DND-41 (cell line): ENCODE measurements at regions not wholly inside any gene's neighbourhood (a gene's known extent, or its start where the extent isn't known, plus 50 kb on each side); places are given as distances from the start of the nearest gene placed in this dataset.

Source experiments
- ATAC-seq: fragments of 200-7000 bp; cut with Tn5 transposase; 3 replicates; pipeline ENCODE4 v1.9.1; 2021; ENCODE audit warnings: low read depth; ENCODE audit not compliant: insufficient read depth
- DNase-seq: peaks from one replicate; pipeline ENCODE4 v3.0.0-alpha.2; 2020
- H2AFZ ChIP-seq: 2 replicates; pipeline ENCODE4 v1.6.0; 2012; ENCODE audit warnings: low read depth, low read length
- H3K27ac ChIP-seq: 2 replicates; pipeline ENCODE4 v1.5.1; 2012; ENCODE audit warnings: low read length, inconsistent platforms
- H3K27me3 ChIP-seq: fragments of 200-600 bp; sonication (generic); 2 replicates; pipeline ENCODE4 v1.6.0; 2012; ENCODE audit warnings: low read length, mild to moderate bottlenecking, inconsistent platforms; ENCODE audit not compliant: insufficient read depth, poor library complexity
- H3K36me3 ChIP-seq: 2 replicates; pipeline ENCODE4 v1.5.1; 2012; ENCODE audit warnings: low read length, inconsistent platforms; ENCODE audit not compliant: insufficient read depth
- H3K4me1 ChIP-seq: 2 replicates; pipeline ENCODE4 v1.5.1; 2012; ENCODE audit warnings: mild to moderate bottlenecking, low read length; ENCODE audit not compliant: insufficient read depth
- H3K4me2 ChIP-seq: 2 replicates; pipeline ENCODE4 v1.6.0; 2012; ENCODE audit warnings: mild to moderate bottlenecking, moderate library complexity, low read length, inconsistent platforms; ENCODE audit not compliant: insufficient read depth
- H3K4me3 ChIP-seq, 2 experiments: fragments of 200-600 bp in 1 of 2; shearing (Covaris generic) in 1 of 2; 2 replicates each; pipeline ENCODE4 v1.5.1; 2012 to 2016; ENCODE audit warnings: inconsistent platforms in 2 of 2, low read length in 2 of 2, mild to moderate bottlenecking in 2 of 2, low read depth in 1 of 2, moderate library complexity in 1 of 2
- H3K79me2 ChIP-seq: 2 replicates; pipeline ENCODE4 v1.6.0; 2012; ENCODE audit warnings: low read length, inconsistent platforms; ENCODE audit not compliant: insufficient read depth
- H3K9ac ChIP-seq: 2 replicates; pipeline ENCODE4 v1.6.0; 2012; ENCODE audit warnings: low read depth, mild to moderate bottlenecking, inconsistent platforms, low read length, moderate library complexity
- H3K9me3 ChIP-seq: 2 replicates; pipeline ENCODE4 v1.5.1; 2012; ENCODE audit warnings: low read length, moderate library complexity, mild to moderate bottlenecking, inconsistent platforms; ENCODE audit not compliant: insufficient read depth, severe bottlenecking
- H4K20me1 ChIP-seq: 2 replicates; pipeline ENCODE4 v1.6.0; 2012; ENCODE audit warnings: low read length; ENCODE audit not compliant: insufficient read depth
- CTCF ChIP-seq: IDR thresholded peaks from 2 replicates; pipeline ENCODE4 v1.5.1; 2012; ENCODE audit warnings: borderline replicate concordance, low read length, moderate library complexity, mild to moderate bottlenecking; ENCODE audit not compliant: poor library complexity, severe bottlenecking; ENCODE audit errors: extremely low read depth
- EZH2 ChIP-seq: IDR thresholded peaks from 3 replicates; pipeline ENCODE4 v1.6.1; 2012; ENCODE audit warnings: borderline replicate concordance, low read depth, mild to moderate bottlenecking, moderate library complexity, low read length, inconsistent platforms; ENCODE audit not compliant: severe bottlenecking

- no peak for ATAC-seq
- TF ChIP-seq EZH2 = no peak
- no peak for TF ChIP-seq CTCF
Observed at GRCh38 chr9:20054734-20055133, 265.9 kb upstream of the SLC24A2 start.

GRCh38 chr9:20048985-20049384 is 260.1 kb upstream of the SLC24A2 start:
- no peak overlapping the region for H3K4me3 ChIP-seq
- no peaks in the 10 kb centered on the region for H3K27me3 ChIP-seq
- DNase-seq (no peak), ATAC-seq (no peak)
- H3K4me1 ChIP-seq = peaks cover 7% of the 10 kb centered on the region
- H3K79me2 ChIP-seq = no peaks in the 10 kb centered on the region
- H3K9ac ChIP-seq = no peak overlapping the region
- H3K27ac ChIP-seq = no peak overlapping the region
- no peak overlapping the region for H3K4me2 ChIP-seq
- H3K36me3 ChIP-seq = no peaks in the 10 kb centered on the region
- TF ChIP-seq EZH2 = no peak
- no peak for TF ChIP-seq CTCF
- no peaks in the 10 kb centered on the region for H3K9me3 ChIP-seq
- H4K20me1 ChIP-seq = no peaks in the 10 kb centered on the region
- no peak overlapping the region for H2AFZ ChIP-seq

More at GRCh38 chr9:20054734-20055133, 265.9 kb upstream of the SLC24A2 start:
- Histone ChIP-seq H4K20me1 (no peaks in the 10 kb centered on the region), H3K4me1 (no peaks in the 10 kb centered on the region), H3K36me3 (no peaks in the 10 kb centered on the region), H3K79me2 (no peaks in the 10 kb centered on the region), H3K27me3 (no peaks in the 10 kb centered on the region), H3K4me2 (no peak overlapping the region), H2AFZ (no peak overlapping the region), H3K9ac (no peak overlapping the region), H3K9me3 (no peaks in the 10 kb centered on the region), H3K27ac (no peak overlapping the region), H3K4me3 (no peak overlapping the region)
- no peak for DNase-seq

GRCh38 chr9:20048437-20048836 is 259.6 kb upstream of the SLC24A2 start:
- DNase-seq (no peak), ATAC-seq (no peak)
- Histone ChIP-seq H3K9me3 (no peaks in the 10 kb centered on the region), H3K27ac (no peak overlapping the region), H3K27me3 (no peaks in the 10 kb centered on the region), H3K4me1 (peaks cover 13% of the 10 kb centered on the region), H4K20me1 (no peaks in the 10 kb centered on the region), H2AFZ (no peak overlapping the region), H3K4me2 (no peak overlapping the region), H3K36me3 (no peaks in the 10 kb centered on the region), H3K9ac (no peak overlapping the region), H3K79me2 (no peaks in the 10 kb centered on the region), H3K4me3 (no peak overlapping the region)
- no peak for TF ChIP-seq CTCF
- no peak for TF ChIP-seq EZH2

GRCh38 chr9:20044686-20045085 is 255.8 kb upstream of the SLC24A2 start:
- H3K9me3 ChIP-seq = no peaks in the 10 kb centered on the region
- TF ChIP-seq EZH2 (no peak), CTCF (no peak)

More at GRCh38 chr9:20044686-20045085, 255.8 kb upstream of the SLC24A2 start:
- no peak overlapping the region for H3K4me2 ChIP-seq
- H3K4me1 ChIP-seq = peaks cover 33% of the 10 kb centered on the region
- H3K27me3 ChIP-seq = no peaks in the 10 kb centered on the region
- H2AFZ ChIP-seq = no peak overlapping the region
- H3K9ac ChIP-seq = no peak overlapping the region
- H3K79me2 ChIP-seq = no peaks in the 10 kb centered on the region
- no peak for ATAC-seq
- H3K36me3 ChIP-seq = no peaks in the 10 kb centered on the region
- no peaks in the 10 kb centered on the region for H4K20me1 ChIP-seq
- H3K27ac ChIP-seq = no peak overlapping the region
- no peak overlapping the region for H3K4me3 ChIP-seq
- no peak for DNase-seq
